Epithelial cell of esophagus (primary cell): ENCODE measurements at regions not wholly inside any gene's neighbourhood (a gene's known extent, or its start where the extent isn't known, plus 50 kb on each side); places are given as distances from the start of the nearest gene placed in this dataset.
A peak's percentile ranks its signal among the peaks of the same experiment; 100 is the strongest.

Source experiments
- DNase-seq: peaks from one replicate; pipeline ENCODE4 v3.0.0; 2010; ENCODE audit warnings: low read depth
- H3K4me3 ChIP-seq: 2 replicates; pipeline ENCODE4 v1.5.1; 2011; ENCODE audit warnings: mild to moderate bottlenecking, low read length, control low read depth
- CTCF ChIP-seq: IDR thresholded peaks from 2 replicates; pipeline ENCODE4 v1.5.1; 2011; ENCODE audit warnings: low read depth, mild to moderate bottlenecking, low read length, control low read depth, inconsistent platforms; ENCODE audit not compliant: insufficient read depth; ENCODE audit errors: missing control alignments

- no peak for DNase-seq
- no peak overlapping the region for H3K4me3 ChIP-seq
- no peak for TF ChIP-seq CTCF
Observed at GRCh38 chr4:43242606-43243005, 350.1 kb downstream of the GRXCR1 start.

- DNase-seq: no peak
- H3K4me3 ChIP-seq: no peak overlapping the region
- TF ChIP-seq CTCF: no peak
Observed at GRCh38 chr4:43243433-43244116, 351.1 kb downstream of the GRXCR1 start.

GRCh38 chr4:43244688-43245382 lies 352.3 kb downstream of the GRXCR1 start:
- no peak for DNase-seq
- TF ChIP-seq CTCF: no peak
- H3K4me3 ChIP-seq: no peak overlapping the region

GRCh38 chr4:43251841-43252240 lies 359.3 kb downstream of the GRXCR1 start:
- peak; percentile 17 for DNase-seq
- H3K4me3 ChIP-seq: no peak overlapping the region
- TF ChIP-seq CTCF: no peak

GRCh38 chr4:43253541-43253940 lies 361.0 kb downstream of the GRXCR1 start:
- H3K4me3 ChIP-seq: no peak overlapping the region
- DNase-seq: no peak
- TF ChIP-seq CTCF: no peak

GRCh38 chr4:43264730-43265129 lies 372.2 kb downstream of the GRXCR1 start:
- H3K4me3 ChIP-seq: no peak overlapping the region
- DNase-seq: no peak
- no peak for TF ChIP-seq CTCF
